HG02852 (cell line): ENCODE measurements at regions not wholly inside any gene's neighbourhood (a gene's known extent, or its start where the extent isn't known, plus 50 kb on each side); places are given as distances from the start of the nearest gene placed in this dataset.
"Not testable (repeated sequence)": the region's sequence is repeated elsewhere in the genome, so short reads cannot be mapped to it uniquely, and the experiment has no call there.

Source experiments
- ATAC-seq: cut with Tn5 transposase; IDR thresholded peaks from one replicate; pipeline ENCODE4 v1.9.1; 2021; ENCODE audit warnings: mild to moderate bottlenecking, moderate library complexity; ENCODE audit not compliant: unreplicated experiment

DNA sequence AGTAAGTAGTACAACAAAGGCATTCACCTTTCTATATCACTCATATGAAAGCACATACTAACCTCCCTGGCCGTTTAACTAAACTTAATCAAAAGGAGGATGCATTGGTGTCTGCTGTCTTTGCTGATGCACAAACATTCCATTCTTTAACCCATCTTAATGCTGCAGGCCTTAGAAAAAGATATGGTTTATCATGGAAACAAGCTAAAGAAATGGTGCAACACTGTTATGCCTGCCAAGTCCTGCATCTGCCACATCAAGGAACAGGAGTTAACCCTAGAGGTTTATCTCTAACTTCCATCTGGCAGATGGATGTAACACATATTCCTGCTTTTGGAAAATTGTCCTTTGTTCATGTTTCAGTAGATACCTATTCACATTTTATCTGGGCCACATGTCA is 296.5 kb upstream of the DKK2 start:
- ATAC-seq: not testable (repeated sequence)

- ATAC-seq: no peak
Observed at GRCh38 chr4:107330916-107331315, 294.8 kb upstream of the DKK2 start.

DNA sequence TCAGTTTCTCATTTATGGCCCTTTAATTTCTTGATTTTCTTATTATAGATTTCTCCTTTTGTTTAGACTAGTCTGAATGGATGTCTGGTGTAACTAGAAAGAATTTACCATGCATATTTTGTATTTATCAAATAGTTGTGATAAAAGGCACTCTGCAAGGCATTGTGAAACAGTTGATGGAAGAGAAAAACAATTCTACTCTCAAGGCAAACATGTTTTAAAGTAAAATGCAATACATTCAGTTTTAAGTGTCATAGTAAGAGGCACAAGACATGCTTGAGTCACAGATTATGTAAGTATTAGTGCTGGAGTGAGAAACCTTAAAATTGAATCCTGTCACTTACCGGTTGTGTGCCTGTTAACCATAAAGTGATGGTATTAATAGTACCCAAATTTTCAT is 283.3 kb upstream of the DKK2 start:
- ATAC-seq: no peak

- no peak for ATAC-seq
Observed at GRCh38 chr4:107318078-107318477, 282.0 kb upstream of the DKK2 start.

DNA sequence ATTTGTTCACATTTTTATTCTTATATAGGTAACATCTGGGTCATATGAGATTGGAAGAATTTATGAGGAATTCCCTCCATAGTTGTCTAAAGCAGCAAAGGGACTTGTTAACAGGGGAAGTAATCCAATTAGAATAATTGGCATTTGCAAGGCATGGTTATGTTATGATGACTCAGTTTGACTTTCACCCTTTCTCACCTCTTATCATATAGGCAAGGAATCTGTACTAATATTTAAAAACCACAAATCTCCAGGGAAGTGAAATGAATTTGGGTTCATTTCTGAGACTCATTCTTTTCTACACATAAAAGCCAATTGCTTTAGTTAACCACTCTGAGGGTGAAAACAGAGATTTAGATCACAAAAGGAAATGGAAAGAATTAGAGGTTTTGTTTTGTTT is 281.5 kb upstream of the DKK2 start:
- no peak for ATAC-seq

DNA sequence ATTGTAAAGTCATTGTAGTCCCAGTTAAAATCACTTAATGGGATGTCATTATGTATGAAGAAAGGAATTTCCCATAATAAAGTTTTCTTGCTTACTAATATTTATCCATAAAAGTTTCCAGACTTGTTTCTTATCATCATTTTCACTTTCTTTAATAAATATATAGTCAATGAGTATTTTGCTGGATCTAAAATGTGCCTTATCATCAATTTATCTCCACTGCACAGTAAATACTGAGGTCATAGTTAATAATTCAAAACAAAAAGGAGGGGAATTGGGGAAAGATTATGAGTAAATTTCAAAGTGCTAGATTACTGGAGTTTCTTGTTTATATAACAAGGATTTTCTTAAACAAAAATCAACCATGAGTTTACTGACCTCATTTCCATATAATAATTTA is 279.5 kb upstream of the DKK2 start:
- no peak for ATAC-seq

- ATAC-seq: no peak
Observed at GRCh38 chr4:107314156-107314555, 278.0 kb upstream of the DKK2 start.

GRCh38 chr4:107312366-107312765 is 276.3 kb upstream of the DKK2 start:
- no peak for ATAC-seq

DNA sequence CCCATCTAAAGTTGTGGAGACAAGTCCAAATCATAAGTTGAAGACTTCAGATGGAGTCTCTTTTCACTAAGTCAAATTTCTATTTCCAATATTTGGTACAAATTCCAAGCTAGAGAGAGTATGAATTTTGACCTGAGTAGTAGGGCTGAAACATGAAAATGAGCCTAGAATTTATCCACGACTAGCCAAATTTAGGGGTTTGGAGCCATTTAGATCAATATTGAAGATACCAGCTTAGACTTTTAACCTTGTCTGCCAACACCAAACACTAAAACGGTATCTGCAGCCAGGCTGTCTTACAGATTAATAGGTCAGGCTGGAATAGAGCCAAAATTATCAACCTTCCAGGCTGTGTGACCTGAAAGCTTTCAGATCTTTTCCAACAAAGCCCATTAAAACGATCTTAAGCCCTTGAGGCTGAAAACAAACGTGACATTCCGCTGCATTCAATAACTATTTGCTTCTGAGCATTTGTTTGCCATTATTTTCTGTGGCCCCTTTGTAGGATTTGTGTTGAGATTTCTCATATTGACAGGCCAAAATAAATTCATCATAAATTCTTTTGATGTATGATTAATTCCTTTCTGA is 268.7 kb upstream of the DKK2 start:
- no peak for ATAC-seq

- no peak for ATAC-seq
Observed at GRCh38 chr4:107299646-107300045, 263.5 kb upstream of the DKK2 start.

DNA sequence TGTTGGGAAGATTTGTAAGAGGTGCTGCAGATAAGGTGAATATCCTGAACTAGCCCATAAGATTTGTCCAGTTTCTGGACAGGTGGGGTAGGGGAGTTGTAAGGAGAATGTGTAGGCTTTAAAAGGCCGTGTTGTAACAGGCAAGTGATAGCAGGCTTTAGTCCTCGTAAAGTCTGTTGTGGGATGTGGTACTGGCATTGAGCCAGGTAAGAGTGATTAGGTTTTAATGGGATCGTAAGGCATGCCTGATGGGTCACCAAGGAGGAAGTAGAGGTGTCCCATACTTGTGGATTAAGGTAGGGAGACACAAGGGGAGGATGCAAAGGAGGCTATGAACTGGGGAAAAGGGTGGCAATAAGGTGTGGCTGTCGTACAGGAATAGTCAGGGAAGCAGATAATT is 256.9 kb upstream of the DKK2 start:
- no peak for ATAC-seq

- no peak for ATAC-seq
Observed at GRCh38 chr4:107283587-107284559, 247.8 kb upstream of the DKK2 start.

GRCh38 chr4:107279733-107280132 is 243.6 kb upstream of the DKK2 start:
- no peak for ATAC-seq

DNA sequence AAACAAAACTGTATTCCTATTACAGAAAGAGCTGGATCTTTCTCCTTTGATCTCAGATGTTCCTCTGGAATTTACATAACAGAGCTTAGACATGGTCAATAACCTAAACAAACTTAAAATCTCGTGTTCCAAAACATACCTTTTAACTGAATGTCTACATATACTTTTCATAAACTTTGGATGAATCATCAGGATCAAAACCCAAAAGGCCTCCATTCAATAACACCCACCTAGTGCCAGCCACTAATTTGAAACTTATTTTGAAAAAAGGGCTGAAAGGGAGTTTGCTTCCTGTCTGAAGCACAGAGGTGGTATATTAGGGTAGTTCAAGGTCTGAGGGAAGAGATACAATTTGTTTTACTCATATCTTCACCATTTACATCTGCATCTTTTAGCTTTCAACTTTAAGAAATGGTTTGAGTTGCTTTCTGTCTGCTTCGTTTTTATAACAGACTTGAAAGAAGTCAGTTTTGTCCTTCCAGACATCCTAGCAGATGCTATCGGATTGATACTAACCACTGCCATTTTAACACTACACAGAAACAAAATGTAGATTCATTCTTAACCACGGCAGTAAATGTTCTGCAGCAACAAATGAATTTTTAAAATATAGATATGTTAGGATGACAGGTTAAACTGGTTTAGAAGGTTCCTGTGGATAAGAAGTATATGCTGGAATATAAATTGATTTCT is 242.8 kb upstream of the DKK2 start:
- ATAC-seq: no peak

DNA sequence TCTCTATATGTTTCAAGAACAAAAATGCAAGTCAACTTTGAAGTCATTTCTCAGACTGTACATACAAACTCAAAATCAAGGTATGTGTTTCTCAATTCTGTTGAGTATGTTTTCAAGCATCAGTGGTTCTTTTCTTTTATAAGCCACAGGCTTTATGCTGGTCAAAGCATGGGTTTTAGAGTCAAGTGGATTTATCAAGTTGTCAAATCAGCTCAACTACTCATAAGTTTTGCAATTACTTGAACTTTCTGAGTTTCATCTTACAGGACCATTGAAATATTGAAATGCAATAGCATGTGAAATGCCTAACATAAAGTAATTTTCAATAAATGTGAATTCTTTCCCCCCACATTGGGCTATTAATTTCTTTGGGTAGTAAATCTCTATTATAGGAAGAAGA is 239.9 kb upstream of the DKK2 start:
- no peak for ATAC-seq

DNA sequence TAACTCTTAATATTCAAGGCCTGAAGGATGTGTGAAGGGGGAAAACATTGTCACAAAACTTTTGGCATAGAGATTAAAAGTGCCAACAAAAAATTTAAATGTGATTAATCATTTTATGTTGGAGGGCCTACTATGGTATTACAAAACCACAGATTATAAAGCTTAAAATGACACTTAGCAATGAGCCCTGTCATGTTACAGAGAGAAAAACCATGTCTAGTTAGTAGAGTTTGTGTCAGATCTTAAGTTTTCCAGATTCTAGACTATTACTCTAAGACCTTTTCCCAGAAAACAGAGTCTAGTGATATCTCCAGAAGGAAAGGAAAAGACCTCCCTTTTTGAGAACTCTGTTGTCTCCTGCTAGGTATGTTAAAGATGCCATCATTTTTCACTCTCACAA is 239.1 kb upstream of the DKK2 start:
- no peak for ATAC-seq

- no peak for ATAC-seq
Observed at GRCh38 chr4:107270614-107271013, 234.5 kb upstream of the DKK2 start.

GRCh38 chr4:107269175-107269574 is 233.1 kb upstream of the DKK2 start:
- no peak for ATAC-seq

GRCh38 chr4:107265859-107266258 is 229.7 kb upstream of the DKK2 start:
- no peak for ATAC-seq

DNA sequence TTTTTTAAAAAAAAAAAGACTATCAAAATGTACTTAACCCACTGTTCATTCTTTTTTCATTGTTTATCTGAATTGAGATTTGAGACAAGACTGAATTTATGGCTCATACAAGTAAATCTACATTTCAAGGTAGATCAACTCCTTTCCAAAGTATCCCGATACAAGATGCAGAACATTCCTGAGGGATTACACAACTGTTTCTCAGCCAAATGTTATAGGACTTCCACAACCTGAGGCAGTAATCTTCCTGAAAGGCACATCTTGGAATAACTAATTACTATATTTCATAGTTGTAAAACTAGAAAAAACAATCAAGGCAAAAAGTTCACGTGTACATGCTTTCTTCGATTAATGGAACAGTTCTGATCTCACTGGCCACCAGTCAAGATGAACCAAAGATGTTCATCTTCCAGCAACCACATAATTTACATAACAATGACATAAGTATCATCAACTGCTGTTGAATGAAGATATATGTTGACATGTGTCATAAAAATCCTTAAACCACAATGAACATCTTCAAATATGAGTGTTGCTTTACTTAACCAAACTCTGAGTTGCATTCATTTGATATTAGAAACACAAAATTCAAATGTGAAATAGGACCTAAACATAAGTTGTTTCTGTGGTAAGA is 225.2 kb upstream of the DKK2 start:
- no peak for ATAC-seq

DNA sequence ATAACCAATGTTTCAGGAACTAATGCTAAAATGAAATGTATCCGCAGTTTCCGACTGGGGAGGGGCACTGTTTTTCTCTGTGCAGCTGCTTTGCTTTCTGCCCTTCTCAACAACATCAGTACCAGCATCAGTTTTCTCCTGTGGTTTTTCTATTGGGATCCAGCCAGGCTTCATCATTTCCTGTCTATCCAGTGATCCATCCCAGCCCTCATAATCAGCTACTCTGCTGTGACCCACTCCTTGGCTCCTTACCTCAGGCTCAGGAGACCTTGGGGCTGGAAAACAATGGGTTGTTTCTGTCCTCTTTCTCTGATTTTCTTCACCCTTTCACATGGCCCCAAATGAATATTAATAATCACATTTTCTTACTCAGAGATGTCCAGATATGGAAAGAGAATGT is 222.2 kb upstream of the DKK2 start:
- ATAC-seq: no peak
